SH-SY5Y (cell line): ENCODE measurements at regions not wholly inside any gene's neighbourhood (a gene's known extent, or its start where the extent isn't known, plus 50 kb on each side); places are given as distances from the start of the nearest gene placed in this dataset.

Source experiments
- GATA2 ChIP-seq: IDR thresholded peaks from 2 replicates; pipeline ENCODE4 v1.6.1; 2011; ENCODE audit warnings: mild to moderate bottlenecking, low read depth, low read length
- GATA3 ChIP-seq: IDR thresholded peaks from 2 replicates; pipeline ENCODE4 v1.6.1; 2011; ENCODE audit warnings: low read depth, mild to moderate bottlenecking, low read length, moderate library complexity

GRCh38 chr2:241977557-241978300 is 108.2 kb downstream of the RTP5 start:
- TF ChIP-seq GATA2 (no peak), GATA3 (no peak)
